K562 (cell line): ENCODE measurements at regions not wholly inside any gene's neighbourhood (a gene's known extent, or its start where the extent isn't known, plus 50 kb on each side); places are given as distances from the start of the nearest gene placed in this dataset.

ENCODE experiments used
- EGR1 ChIP-seq: fragments of 450-650 bp; conservative IDR thresholded peaks from 2 replicates; pipeline ENCODE4 v1.6.1; 2017; ENCODE audit warnings: mild to moderate bottlenecking
- GABPB2 ChIP-seq: fragments of 250-450 bp; sonication (Bioruptor Pico); conservative IDR thresholded peaks from 2 replicates; pipeline ENCODE4 v1.5.1; 2021; ENCODE audit warnings: mild to moderate bottlenecking
- MXI1 ChIP-seq: IDR thresholded peaks from 2 replicates; pipeline ENCODE4 v1.6.1; 2011; ENCODE audit warnings: low read depth, mild to moderate bottlenecking, improper control_type of control experiment, low read length
- NR3C1 ChIP-seq: sonication (generic); formaldehyde crosslinking; IDR thresholded peaks from 2 replicates; pipeline ENCODE4 v1.8.1; 2022; ENCODE audit warnings: missing genetic modification reagents
- SFPQ ChIP-seq: fragments of 200-400 bp; formaldehyde crosslinking; IDR thresholded peaks from 2 replicates; pipeline ENCODE4 v1.6.1; 2017; ENCODE audit warnings: mild to moderate bottlenecking, low read depth, low read length, moderate library complexity
- THRB ChIP-seq: fragments of 450-650 bp; formaldehyde crosslinking; conservative IDR thresholded peaks from 2 replicates; pipeline ENCODE4 v1.4.0; 2022; ENCODE audit warnings: mild to moderate bottlenecking, missing genetic modification characterization
- ZNF280A ChIP-seq: fragments of 450-650 bp; IDR thresholded peaks from 2 replicates; pipeline ENCODE4 v1.6.1; 2018; ENCODE audit warnings: mild to moderate bottlenecking, low read depth; ENCODE audit not compliant: partially characterized antibody
- ZNF512 ChIP-seq: IDR thresholded peaks from 2 replicates; pipeline ENCODE4 v1.6.1; 2016; ENCODE audit warnings: missing genetic modification characterization, missing compliant biosample characterization
- TF ChIP-seq, protein P1 (sequence below), 2 experiments: fragments of 450-650 bp in 1 of 2; sonication (generic) in 1 of 2; formaldehyde crosslinking in 1 of 2; IDR thresholded peaks; 2 replicates each; pipeline versions ENCODE4 v1.7.1 to v1.9.0; 2016 to 2022; ENCODE audit warnings: inconsistent platforms in 1 of 2, mild to moderate bottlenecking in 1 of 2, missing genetic modification reagents in 1 of 2

GRCh38 chr1:226804907-226805759 lies 65.3 kb upstream of the PSEN2 start (continued):
- TF ChIP-seq, protein P1, sequence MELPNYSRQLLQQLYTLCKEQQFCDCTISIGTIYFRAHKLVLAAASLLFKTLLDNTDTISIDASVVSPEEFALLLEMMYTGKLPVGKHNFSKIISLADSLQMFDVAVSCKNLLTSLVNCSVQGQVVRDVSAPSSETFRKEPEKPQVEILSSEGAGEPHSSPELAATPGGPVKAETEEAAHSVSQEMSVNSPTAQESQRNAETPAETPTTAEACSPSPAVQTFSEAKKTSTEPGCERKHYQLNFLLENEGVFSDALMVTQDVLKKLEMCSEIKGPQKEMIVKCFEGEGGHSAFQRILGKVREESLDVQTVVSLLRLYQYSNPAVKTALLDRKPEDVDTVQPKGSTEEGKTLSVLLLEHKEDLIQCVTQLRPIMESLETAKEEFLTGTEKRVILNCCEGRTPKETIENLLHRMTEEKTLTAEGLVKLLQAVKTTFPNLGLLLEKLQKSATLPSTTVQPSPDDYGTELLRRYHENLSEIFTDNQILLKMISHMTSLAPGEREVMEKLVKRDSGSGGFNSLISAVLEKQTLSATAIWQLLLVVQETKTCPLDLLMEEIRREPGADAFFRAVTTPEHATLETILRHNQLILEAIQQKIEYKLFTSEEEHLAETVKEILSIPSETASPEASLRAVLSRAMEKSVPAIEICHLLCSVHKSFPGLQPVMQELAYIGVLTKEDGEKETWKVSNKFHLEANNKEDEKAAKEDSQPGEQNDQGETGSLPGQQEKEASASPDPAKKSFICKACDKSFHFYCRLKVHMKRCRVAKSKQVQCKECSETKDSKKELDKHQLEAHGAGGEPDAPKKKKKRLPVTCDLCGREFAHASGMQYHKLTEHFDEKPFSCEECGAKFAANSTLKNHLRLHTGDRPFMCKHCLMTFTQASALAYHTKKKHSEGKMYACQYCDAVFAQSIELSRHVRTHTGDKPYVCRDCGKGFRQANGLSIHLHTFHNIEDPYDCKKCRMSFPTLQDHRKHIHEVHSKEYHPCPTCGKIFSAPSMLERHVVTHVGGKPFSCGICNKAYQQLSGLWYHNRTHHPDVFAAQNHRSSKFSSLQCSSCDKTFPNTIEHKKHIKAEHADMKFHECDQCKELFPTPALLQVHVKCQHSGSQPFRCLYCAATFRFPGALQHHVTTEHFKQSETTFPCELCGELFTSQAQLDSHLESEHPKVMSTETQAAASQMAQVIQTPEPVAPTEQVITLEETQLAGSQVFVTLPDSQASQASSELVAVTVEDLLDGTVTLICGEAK (IDR thresholded peaks at IDR 0.05), result peak; percentile 76
- TF ChIP-seq, protein P1 (CRISPR knock-in tag; IDR thresholded peaks at IDR 0.05), result 0 out of 2 replicates have a peak, but pooled peaks have one; percentile 29
- TF ChIP-seq NR3C1 (no peak), EGR1 (peak; percentile 96), ZNF512 (tag) (no peak), THRB (CRISPR knock-in tag) (no peak), MXI1 (peak; percentile 59; the same call in 1 of the 2 replicates), GABPB2 (CRISPR knock-in tag) (no peak), ZNF280A (no peak), SFPQ (no peak)
